H1 (cell line): ENCODE measurements at regions not wholly inside any gene's neighbourhood (a gene's known extent, or its start where the extent isn't known, plus 50 kb on each side); places are given as distances from the start of the nearest gene placed in this dataset.

Source experiments
- TF ChIP-seq, protein P1 (sequence below): fragments of 300-600 bp; sonication (generic); IDR thresholded peaks from 2 replicates; pipeline ENCODE4 v1.7.1; 2012; ENCODE audit warnings: low read length, moderate library complexity, mild to moderate bottlenecking, inconsistent platforms; ENCODE audit not compliant: insufficient replicate concordance

DNA sequence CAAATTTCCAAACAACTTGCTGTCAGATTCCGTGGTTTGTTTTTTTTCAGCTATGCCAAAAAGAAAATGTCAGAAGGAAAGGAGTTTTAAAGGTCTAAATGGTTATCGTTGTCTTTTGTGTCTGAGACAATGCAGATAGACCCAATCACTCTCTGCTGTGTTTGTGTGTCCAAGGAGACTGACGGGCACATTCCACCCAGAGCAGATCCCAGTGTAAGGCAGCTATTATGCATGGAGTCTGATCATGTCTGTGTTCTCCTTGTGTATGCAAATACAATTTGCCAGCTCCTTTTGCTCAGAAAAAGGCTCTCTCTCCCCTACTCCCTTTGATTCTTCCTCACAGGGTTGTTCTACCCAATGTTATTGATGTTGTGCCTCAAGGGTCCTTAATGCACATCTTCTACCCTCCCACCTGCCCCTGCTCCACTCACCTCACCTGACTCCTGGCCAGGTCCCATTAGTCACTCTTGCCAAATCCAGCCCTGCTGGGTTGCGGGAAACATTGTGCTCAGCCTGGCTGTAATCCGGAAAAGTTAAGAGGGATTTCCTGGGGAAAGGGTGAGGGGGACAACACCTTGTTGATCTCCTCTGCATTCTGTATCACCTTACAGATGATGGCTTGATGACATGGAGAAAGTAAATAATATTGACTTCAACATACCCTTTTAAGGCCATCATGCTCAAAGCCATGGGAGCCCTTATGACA is 61.0 kb downstream of the OTOL1 start (continued):
- TF ChIP-seq, protein P1, sequence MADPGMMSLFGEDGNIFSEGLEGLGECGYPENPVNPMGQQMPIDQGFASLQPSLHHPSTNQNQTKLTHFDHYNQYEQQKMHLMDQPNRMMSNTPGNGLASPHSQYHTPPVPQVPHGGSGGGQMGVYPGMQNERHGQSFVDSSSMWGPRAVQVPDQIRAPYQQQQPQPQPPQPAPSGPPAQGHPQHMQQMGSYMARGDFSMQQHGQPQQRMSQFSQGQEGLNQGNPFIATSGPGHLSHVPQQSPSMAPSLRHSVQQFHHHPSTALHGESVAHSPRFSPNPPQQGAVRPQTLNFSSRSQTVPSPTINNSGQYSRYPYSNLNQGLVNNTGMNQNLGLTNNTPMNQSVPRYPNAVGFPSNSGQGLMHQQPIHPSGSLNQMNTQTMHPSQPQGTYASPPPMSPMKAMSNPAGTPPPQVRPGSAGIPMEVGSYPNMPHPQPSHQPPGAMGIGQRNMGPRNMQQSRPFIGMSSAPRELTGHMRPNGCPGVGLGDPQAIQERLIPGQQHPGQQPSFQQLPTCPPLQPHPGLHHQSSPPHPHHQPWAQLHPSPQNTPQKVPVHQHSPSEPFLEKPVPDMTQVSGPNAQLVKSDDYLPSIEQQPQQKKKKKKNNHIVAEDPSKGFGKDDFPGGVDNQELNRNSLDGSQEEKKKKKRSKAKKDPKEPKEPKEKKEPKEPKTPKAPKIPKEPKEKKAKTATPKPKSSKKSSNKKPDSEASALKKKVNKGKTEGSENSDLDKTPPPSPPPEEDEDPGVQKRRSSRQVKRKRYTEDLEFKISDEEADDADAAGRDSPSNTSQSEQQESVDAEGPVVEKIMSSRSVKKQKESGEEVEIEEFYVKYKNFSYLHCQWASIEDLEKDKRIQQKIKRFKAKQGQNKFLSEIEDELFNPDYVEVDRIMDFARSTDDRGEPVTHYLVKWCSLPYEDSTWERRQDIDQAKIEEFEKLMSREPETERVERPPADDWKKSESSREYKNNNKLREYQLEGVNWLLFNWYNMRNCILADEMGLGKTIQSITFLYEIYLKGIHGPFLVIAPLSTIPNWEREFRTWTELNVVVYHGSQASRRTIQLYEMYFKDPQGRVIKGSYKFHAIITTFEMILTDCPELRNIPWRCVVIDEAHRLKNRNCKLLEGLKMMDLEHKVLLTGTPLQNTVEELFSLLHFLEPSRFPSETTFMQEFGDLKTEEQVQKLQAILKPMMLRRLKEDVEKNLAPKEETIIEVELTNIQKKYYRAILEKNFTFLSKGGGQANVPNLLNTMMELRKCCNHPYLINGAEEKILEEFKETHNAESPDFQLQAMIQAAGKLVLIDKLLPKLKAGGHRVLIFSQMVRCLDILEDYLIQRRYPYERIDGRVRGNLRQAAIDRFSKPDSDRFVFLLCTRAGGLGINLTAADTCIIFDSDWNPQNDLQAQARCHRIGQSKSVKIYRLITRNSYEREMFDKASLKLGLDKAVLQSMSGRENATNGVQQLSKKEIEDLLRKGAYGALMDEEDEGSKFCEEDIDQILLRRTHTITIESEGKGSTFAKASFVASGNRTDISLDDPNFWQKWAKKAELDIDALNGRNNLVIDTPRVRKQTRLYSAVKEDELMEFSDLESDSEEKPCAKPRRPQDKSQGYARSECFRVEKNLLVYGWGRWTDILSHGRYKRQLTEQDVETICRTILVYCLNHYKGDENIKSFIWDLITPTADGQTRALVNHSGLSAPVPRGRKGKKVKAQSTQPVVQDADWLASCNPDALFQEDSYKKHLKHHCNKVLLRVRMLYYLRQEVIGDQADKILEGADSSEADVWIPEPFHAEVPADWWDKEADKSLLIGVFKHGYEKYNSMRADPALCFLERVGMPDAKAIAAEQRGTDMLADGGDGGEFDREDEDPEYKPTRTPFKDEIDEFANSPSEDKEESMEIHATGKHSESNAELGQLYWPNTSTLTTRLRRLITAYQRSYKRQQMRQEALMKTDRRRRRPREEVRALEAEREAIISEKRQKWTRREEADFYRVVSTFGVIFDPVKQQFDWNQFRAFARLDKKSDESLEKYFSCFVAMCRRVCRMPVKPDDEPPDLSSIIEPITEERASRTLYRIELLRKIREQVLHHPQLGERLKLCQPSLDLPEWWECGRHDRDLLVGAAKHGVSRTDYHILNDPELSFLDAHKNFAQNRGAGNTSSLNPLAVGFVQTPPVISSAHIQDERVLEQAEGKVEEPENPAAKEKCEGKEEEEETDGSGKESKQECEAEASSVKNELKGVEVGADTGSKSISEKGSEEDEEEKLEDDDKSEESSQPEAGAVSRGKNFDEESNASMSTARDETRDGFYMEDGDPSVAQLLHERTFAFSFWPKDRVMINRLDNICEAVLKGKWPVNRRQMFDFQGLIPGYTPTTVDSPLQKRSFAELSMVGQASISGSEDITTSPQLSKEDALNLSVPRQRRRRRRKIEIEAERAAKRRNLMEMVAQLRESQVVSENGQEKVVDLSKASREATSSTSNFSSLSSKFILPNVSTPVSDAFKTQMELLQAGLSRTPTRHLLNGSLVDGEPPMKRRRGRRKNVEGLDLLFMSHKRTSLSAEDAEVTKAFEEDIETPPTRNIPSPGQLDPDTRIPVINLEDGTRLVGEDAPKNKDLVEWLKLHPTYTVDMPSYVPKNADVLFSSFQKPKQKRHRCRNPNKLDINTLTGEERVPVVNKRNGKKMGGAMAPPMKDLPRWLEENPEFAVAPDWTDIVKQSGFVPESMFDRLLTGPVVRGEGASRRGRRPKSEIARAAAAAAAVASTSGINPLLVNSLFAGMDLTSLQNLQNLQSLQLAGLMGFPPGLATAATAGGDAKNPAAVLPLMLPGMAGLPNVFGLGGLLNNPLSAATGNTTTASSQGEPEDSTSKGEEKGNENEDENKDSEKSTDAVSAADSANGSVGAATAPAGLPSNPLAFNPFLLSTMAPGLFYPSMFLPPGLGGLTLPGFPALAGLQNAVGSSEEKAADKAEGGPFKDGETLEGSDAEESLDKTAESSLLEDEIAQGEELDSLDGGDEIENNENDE: no peak
